Hepatocyte (in vitro differentiated cells): ENCODE measurements at regions not wholly inside any gene's neighbourhood (a gene's known extent, or its start where the extent isn't known, plus 50 kb on each side); places are given as distances from the start of the nearest gene placed in this dataset.

Source experiments
- EZH2 ChIP-seq: fragments of 200-600 bp; sonication (generic); IDR thresholded peaks from 2 replicates; pipeline ENCODE4 v1.6.1; 2016; ENCODE audit warnings: antibody characterized with exemption, mild to moderate bottlenecking, borderline replicate concordance
- EZH2phosphoT487 ChIP-seq: fragments of 200-600 bp; sonication (generic); IDR thresholded peaks from one replicate; pipeline ENCODE4 v1.6.1; 2018; ENCODE audit warnings: antibody characterized with exemption, mild to moderate bottlenecking, low read depth, moderate library complexity; ENCODE audit not compliant: unreplicated experiment, severe bottlenecking
- TF ChIP-seq, protein P1 (sequence below): fragments of 200-600 bp; sonication (generic); IDR thresholded peaks from 2 replicates; pipeline ENCODE4 v1.5.1; 2016; ENCODE audit warnings: antibody characterized with exemption, mild to moderate bottlenecking; ENCODE audit not compliant: poor library complexity

DNA sequence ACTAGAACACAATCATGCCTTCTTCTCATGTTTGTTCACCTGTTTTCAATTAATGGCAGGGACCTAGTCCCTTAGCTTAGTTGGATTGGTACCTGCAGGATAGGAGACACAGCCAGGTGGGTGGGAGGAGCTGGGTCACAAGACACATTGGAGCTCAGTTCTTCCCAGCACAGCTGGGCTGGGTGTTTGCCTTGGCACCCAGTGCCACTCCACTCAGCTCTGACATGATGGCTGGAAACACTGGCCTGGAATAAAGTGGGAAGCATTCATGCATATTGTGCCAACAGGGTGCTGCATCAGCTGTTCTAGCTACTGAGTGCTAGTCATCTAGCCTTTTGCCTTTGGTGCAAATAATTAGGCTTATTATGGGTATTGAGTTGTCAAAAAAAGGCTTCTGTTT is 226.1 kb downstream of the PTEN start:
- TF ChIP-seq, protein P1, sequence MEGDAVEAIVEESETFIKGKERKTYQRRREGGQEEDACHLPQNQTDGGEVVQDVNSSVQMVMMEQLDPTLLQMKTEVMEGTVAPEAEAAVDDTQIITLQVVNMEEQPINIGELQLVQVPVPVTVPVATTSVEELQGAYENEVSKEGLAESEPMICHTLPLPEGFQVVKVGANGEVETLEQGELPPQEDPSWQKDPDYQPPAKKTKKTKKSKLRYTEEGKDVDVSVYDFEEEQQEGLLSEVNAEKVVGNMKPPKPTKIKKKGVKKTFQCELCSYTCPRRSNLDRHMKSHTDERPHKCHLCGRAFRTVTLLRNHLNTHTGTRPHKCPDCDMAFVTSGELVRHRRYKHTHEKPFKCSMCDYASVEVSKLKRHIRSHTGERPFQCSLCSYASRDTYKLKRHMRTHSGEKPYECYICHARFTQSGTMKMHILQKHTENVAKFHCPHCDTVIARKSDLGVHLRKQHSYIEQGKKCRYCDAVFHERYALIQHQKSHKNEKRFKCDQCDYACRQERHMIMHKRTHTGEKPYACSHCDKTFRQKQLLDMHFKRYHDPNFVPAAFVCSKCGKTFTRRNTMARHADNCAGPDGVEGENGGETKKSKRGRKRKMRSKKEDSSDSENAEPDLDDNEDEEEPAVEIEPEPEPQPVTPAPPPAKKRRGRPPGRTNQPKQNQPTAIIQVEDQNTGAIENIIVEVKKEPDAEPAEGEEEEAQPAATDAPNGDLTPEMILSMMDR: no peak
- TF ChIP-seq EZH2: no peak
- TF ChIP-seq EZH2phosphoT487: no peak
